HG02798 (cell line): ENCODE measurements at regions not wholly inside any gene's neighbourhood (a gene's known extent, or its start where the extent isn't known, plus 50 kb on each side); places are given as distances from the start of the nearest gene placed in this dataset.
"Not testable (repeated sequence)": the region's sequence is repeated elsewhere in the genome, so short reads cannot be mapped to it uniquely, and the experiment has no call there.

ENCODE experiments used
- ATAC-seq: cut with Tn5 transposase; IDR thresholded peaks from one replicate; pipeline ENCODE4 v1.9.1; 2021; ENCODE audit warnings: mild to moderate bottlenecking; ENCODE audit not compliant: unreplicated experiment, poor library complexity

GRCh38 chr12:90519285-90519684 lies 435.7 kb downstream of the CCER1 start:
- ATAC-seq: no peak

- peak; percentile 95 for ATAC-seq
Measured at GRCh38 chr12:90515199-90516175, 439.5 kb downstream of the CCER1 start.

GRCh38 chr12:90514325-90514724 lies 440.7 kb downstream of the CCER1 start:
- no peak for ATAC-seq

GRCh38 chr12:90512518-90512917 lies 442.5 kb downstream of the CCER1 start:
- no peak for ATAC-seq

GRCh38 chr12:90510948-90511347 lies 444.0 kb downstream of the CCER1 start:
- no peak for ATAC-seq

GRCh38 chr12:90504806-90505205 lies 450.2 kb downstream of the CCER1 start:
- ATAC-seq: no peak

- no peak for ATAC-seq
Measured at GRCh38 chr12:90502070-90502469, 452.9 kb downstream of the CCER1 start.

GRCh38 chr12:90501412-90501811 lies 453.6 kb downstream of the CCER1 start:
- ATAC-seq: no peak

GRCh38 chr12:90499795-90500194 lies 455.2 kb downstream of the CCER1 start:
- ATAC-seq: no peak

GRCh38 chr12:90497923-90498545 lies 456.9 kb downstream of the CCER1 start:
- ATAC-seq: no peak

- no peak for ATAC-seq
Measured at GRCh38 chr12:90490355-90490754, 464.6 kb downstream of the CCER1 start.

- no peak for ATAC-seq
Measured at GRCh38 chr12:90489141-90489540, 465.8 kb downstream of the CCER1 start.

GRCh38 chr12:90485560-90485959 lies 469.4 kb downstream of the CCER1 start:
- ATAC-seq: no peak

GRCh38 chr12:90484094-90484493 lies 470.9 kb downstream of the CCER1 start:
- no peak for ATAC-seq

- ATAC-seq: no peak
Measured at GRCh38 chr12:90481748-90482147, 473.2 kb downstream of the CCER1 start.

- no peak for ATAC-seq
Measured at GRCh38 chr12:90479237-90479636, 475.7 kb downstream of the CCER1 start.

- ATAC-seq: no peak
Measured at GRCh38 chr12:90473831-90474230, 481.1 kb downstream of the CCER1 start.

GRCh38 chr12:90460681-90461080 lies 494.3 kb downstream of the CCER1 start:
- no peak for ATAC-seq

- ATAC-seq: no peak
Measured at GRCh38 chr12:90456248-90456647, 498.7 kb downstream of the CCER1 start.

- no peak for ATAC-seq
Measured at GRCh38 chr12:90455756-90456155, 499.2 kb downstream of the CCER1 start.

- ATAC-seq: no peak
Measured at GRCh38 chr12:90449611-90450010, 505.4 kb downstream of the CCER1 start.

- not testable (repeated sequence) for ATAC-seq
Measured at GRCh38 chr12:90443466-90443865, 511.5 kb downstream of the CCER1 start.
